SU-DHL-6 (cell line): ENCODE measurements at regions not wholly inside any gene's neighbourhood (a gene's known extent, or its start where the extent isn't known, plus 50 kb on each side); places are given as distances from the start of the nearest gene placed in this dataset.

Experiments used
- H2AFZ ChIP-seq: fragments of 200-600 bp; sonication (generic); 2 replicates; pipeline ENCODE4 v1.6.1; 2014; ENCODE audit warnings: low read depth, mild to moderate bottlenecking, moderate library complexity, mixed read lengths, antibody characterized with exemption, low read length; ENCODE audit not compliant: severe bottlenecking
- H3F3A ChIP-seq: fragments of 200-600 bp; shearing (Covaris generic); 2 replicates; pipeline ENCODE4 v1.6.0; 2016; ENCODE audit warnings: antibody characterized with exemption, mild to moderate bottlenecking; ENCODE audit not compliant: insufficient read depth
- H3K27ac ChIP-seq: fragments of 200-600 bp; sonication (generic); 2 replicates; pipeline ENCODE4 v1.5.1; 2016; ENCODE audit warnings: low read depth, mild to moderate bottlenecking, low read length, moderate library complexity, mixed read lengths
- H3K27me3 ChIP-seq: fragments of 200-600 bp; sonication (generic), shearing (Covaris generic); 2 replicates; pipeline ENCODE4 v1.6.0; 2014; ENCODE audit warnings: mild to moderate bottlenecking, low read length
- H3K36me3 ChIP-seq: fragments of 200-600 bp; sonication (generic); 2 replicates; pipeline ENCODE4 v1.6.1; 2014; ENCODE audit warnings: mild to moderate bottlenecking, low read length, mixed read lengths
- H3K4me2 ChIP-seq: fragments of 300-600, 200-600 bp; shearing (Covaris generic), sonication (generic); 2 replicates; pipeline ENCODE4 v1.6.0; 2014; ENCODE audit warnings: low read length, low read depth, mild to moderate bottlenecking; ENCODE audit not compliant: poor library complexity, severe bottlenecking
- H3K4me3 ChIP-seq: fragments of 200-600 bp; sonication (generic); 2 replicates; pipeline ENCODE4 v1.5.1; 2014; ENCODE audit warnings: antibody characterized with exemption, low read length, mild to moderate bottlenecking, mixed read lengths; ENCODE audit not compliant: insufficient read depth, poor library complexity, severe bottlenecking
- H3K79me2 ChIP-seq: fragments of 200-600 bp; sonication (generic); 2 replicates; pipeline ENCODE4 v1.6.1; 2014; ENCODE audit warnings: mild to moderate bottlenecking, low read length, moderate library complexity; ENCODE audit not compliant: insufficient read depth
- H3K9ac ChIP-seq: fragments of 200-600 bp; sonication (generic); 2 replicates; pipeline ENCODE4 v1.7.0; 2014; ENCODE audit warnings: mild to moderate bottlenecking, low read length
- H3K9me2 ChIP-seq: fragments of 200-600 bp; sonication (generic); replicated peaks from 2 replicates; pipeline ENCODE4 v1.6.1; 2014; ENCODE audit warnings: low read length; ENCODE audit not compliant: insufficient read depth
- H3K9me3 ChIP-seq: fragments of 200-600 bp; sonication (generic); 2 replicates; pipeline ENCODE4 v1.6.1; 2014; ENCODE audit warnings: low read length, mixed read lengths; ENCODE audit not compliant: insufficient read depth
- H4K20me1 ChIP-seq: fragments of 200-600 bp; sonication (generic); 2 replicates; pipeline ENCODE4 v1.6.1; 2014; ENCODE audit warnings: low read depth, mild to moderate bottlenecking, antibody characterized with exemption, low read length, moderate library complexity, mixed read lengths
- EZH2phosphoT487 ChIP-seq: fragments of 200-600 bp; sonication (generic), shearing (Covaris generic); conservative IDR thresholded peaks from 2 replicates; pipeline ENCODE4 v1.6.1; 2018; ENCODE audit warnings: mild to moderate bottlenecking, antibody characterized with exemption, low read length, moderate library complexity, mixed read lengths
- TF ChIP-seq, protein P1 (sequence below): fragments of 200-600 bp; sonication (generic); IDR thresholded peaks from one replicate; pipeline ENCODE4 v1.5.1; 2017; ENCODE audit warnings: antibody characterized with exemption, mild to moderate bottlenecking, low read length, moderate library complexity; ENCODE audit not compliant: insufficient read depth, poor library complexity, severe bottlenecking

DNA sequence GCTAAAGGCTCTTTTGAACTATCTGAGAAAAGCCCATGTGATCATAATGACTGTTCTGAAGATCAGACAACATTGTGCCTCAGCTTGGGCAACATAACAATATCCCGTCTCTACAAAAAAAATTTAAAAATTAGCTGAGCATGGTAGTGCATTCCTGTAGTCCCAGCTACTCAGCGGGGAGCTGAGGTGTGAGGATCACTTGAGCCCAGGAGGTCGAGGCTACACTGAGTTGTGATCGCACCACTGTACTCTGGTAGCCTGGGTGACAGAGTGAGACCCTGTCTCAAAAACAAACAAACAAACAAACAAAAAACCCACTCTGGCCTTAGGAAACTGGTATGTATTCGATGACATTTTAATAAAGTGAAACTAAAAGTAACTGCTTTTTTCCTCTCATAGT lies 1526.8 kb upstream of the TENM4 start:
- H3K4me2 ChIP-seq: no peak overlapping the region
- H3K4me3 ChIP-seq: no peak overlapping the region
- TF ChIP-seq, protein P1, sequence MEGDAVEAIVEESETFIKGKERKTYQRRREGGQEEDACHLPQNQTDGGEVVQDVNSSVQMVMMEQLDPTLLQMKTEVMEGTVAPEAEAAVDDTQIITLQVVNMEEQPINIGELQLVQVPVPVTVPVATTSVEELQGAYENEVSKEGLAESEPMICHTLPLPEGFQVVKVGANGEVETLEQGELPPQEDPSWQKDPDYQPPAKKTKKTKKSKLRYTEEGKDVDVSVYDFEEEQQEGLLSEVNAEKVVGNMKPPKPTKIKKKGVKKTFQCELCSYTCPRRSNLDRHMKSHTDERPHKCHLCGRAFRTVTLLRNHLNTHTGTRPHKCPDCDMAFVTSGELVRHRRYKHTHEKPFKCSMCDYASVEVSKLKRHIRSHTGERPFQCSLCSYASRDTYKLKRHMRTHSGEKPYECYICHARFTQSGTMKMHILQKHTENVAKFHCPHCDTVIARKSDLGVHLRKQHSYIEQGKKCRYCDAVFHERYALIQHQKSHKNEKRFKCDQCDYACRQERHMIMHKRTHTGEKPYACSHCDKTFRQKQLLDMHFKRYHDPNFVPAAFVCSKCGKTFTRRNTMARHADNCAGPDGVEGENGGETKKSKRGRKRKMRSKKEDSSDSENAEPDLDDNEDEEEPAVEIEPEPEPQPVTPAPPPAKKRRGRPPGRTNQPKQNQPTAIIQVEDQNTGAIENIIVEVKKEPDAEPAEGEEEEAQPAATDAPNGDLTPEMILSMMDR: no peak

DNA sequence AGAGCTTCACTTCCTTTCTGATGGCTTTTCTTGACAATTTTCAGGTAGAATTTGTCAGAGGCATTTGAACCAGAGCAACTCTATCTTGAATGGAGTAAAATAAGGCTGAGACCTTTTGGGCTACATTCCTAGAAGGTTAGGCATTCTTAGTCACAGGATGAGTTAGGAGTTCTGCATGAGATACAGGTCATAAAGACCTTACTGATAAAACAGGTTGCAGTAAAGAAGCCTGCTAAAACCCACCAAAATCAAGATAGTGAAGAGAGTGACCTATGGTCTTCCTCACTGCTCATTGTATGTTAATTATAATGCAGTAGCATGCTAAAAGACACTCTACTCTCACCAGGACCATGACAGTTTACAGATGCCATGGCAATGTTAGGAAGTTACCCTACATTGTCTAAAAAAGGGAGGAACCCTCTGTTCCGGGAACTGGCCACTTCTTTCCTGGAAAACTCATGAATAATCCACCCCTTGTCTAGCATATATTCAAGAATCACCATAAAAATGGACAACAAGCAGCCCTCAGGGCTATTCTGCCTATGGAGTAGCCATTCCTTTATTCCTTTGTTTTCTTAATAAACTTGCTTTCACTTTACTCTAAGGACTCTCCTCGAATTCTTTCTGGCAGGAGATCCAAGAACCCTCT lies 1519.7 kb upstream of the TENM4 start:
- Histone ChIP-seq H3K9me2 (no peaks in the 10 kb centered on the region), H3F3A (no peaks in the 10 kb centered on the region), H3K4me3 (no peak overlapping the region), H3K4me2 (no peak overlapping the region), H3K27me3 (no peaks in the 10 kb centered on the region), H3K79me2 (no peaks in the 10 kb centered on the region), H2AFZ (no peak overlapping the region), H3K9me3 (no peaks in the 10 kb centered on the region), H3K9ac (no peak overlapping the region), H4K20me1 (no peaks in the 10 kb centered on the region), H3K36me3 (no peaks in the 10 kb centered on the region), H3K27ac (no peak overlapping the region)
- no peak for TF ChIP-seq EZH2phosphoT487
- TF ChIP-seq, protein P1: no peak

More for the DNA sequence above, 1526.8 kb upstream of the TENM4 start:
- no peak overlapping the region for H3K9ac ChIP-seq
- H3K9me3 ChIP-seq: no peaks in the 10 kb centered on the region
- no peaks in the 10 kb centered on the region for H3K36me3 ChIP-seq
- no peaks in the 10 kb centered on the region for H3K79me2 ChIP-seq
- no peak overlapping the region for H3K27ac ChIP-seq
- no peak overlapping the region for H2AFZ ChIP-seq
- H3K9me2 ChIP-seq: no peaks in the 10 kb centered on the region
- H3F3A ChIP-seq: no peaks in the 10 kb centered on the region
- no peaks in the 10 kb centered on the region for H3K27me3 ChIP-seq
- no peaks in the 10 kb centered on the region for H4K20me1 ChIP-seq

DNA sequence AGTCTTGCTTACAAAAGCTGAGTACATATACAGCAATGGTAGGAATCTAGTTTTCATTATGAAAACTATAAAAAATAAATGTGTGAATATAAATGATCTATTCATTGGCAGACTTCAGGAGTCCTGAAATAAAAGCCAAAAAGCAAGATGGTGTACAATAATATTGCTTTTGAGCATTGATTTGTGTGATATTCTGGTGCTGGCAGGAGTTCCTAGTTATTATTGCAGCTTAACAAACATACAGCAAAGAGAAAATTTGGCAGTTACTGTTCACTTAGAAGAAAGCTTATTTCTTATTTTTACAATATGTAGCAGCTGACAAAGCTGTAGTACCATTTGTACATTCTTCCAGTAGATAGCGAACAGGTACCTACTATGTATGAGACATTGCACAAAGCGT lies 1518.9 kb upstream of the TENM4 start:
- no peaks in the 10 kb centered on the region for H3F3A ChIP-seq
- H3K27ac ChIP-seq: no peak overlapping the region
- H2AFZ ChIP-seq: no peak overlapping the region
- no peaks in the 10 kb centered on the region for H3K9me3 ChIP-seq
- H3K36me3 ChIP-seq: no peaks in the 10 kb centered on the region
- no peak overlapping the region for H3K4me3 ChIP-seq
- H3K27me3 ChIP-seq: no peaks in the 10 kb centered on the region
- H3K4me2 ChIP-seq: no peak overlapping the region
- no peaks in the 10 kb centered on the region for H3K9me2 ChIP-seq
- no peaks in the 10 kb centered on the region for H4K20me1 ChIP-seq
- H3K9ac ChIP-seq: no peak overlapping the region
- TF ChIP-seq EZH2phosphoT487: no peak
- TF ChIP-seq, protein P1: no peak
- H3K79me2 ChIP-seq: no peaks in the 10 kb centered on the region
